ENCODE measurements at regions not wholly inside any gene's neighbourhood (a gene's known extent, or its start where the extent isn't known, plus 50 kb on each side); places are given as distances from the start of the nearest gene placed in this dataset.

GRCh38 chr11:70823771-70824170 lies 425.4 kb downstream of the CTTN start:
- TF ChIP-seq YY1 (IDR thresholded peaks at IDR 0.05; ENCODE audit: low read depth), result no peak
- no peak for TF ChIP-seq ZBTB7A (IDR thresholded peaks at IDR 0.05; ENCODE audit: low read depth)
- TF ChIP-seq, protein P1, sequence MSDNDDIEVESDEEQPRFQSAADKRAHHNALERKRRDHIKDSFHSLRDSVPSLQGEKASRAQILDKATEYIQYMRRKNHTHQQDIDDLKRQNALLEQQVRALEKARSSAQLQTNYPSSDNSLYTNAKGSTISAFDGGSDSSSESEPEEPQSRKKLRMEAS (IDR thresholded peaks at IDR 0.05), result no peak
- TF ChIP-seq TAF1 (IDR thresholded peaks at IDR 0.05; ENCODE audit: low read depth), result no peak
- no peak for TF ChIP-seq TCF12 (IDR thresholded peaks at IDR 0.05; ENCODE audit: low read depth)
